ENCODE measurements at regions not wholly inside any gene's neighbourhood (a gene's known extent, or its start where the extent isn't known, plus 50 kb on each side); places are given as distances from the start of the nearest gene placed in this dataset.
A peak's percentile ranks its signal among the peaks of the same experiment; 100 is the strongest.
"Not testable (repeated sequence)": the region's sequence is repeated elsewhere in the genome, so short reads cannot be mapped to it uniquely, and the experiment has no call there.

DNA sequence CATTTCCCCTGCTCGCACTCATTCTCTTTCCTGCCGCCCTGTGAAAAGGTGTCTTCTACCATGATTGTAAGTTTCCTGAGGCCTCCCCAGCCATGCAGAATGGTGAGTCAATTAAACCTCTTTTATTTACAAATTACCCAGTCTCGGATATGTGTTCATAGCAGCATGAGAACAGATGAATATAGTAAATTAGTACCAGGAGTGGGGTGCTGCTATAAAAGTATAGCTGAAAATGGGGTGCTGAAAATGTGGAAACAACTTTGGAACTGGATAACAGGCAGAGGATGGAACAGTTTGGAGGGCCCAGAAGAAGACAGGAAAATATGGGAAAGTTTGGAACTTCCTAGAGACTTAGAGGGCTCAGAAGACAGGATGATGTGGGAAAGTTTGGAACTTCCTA, 204.2 kb downstream of the CPEB2 start:
- intact Hi-C loops (cut with DNase I); DNase-seq (ENCODE audit: low spot score); ATAC-seq: not testable (repeated sequence)

DNA sequence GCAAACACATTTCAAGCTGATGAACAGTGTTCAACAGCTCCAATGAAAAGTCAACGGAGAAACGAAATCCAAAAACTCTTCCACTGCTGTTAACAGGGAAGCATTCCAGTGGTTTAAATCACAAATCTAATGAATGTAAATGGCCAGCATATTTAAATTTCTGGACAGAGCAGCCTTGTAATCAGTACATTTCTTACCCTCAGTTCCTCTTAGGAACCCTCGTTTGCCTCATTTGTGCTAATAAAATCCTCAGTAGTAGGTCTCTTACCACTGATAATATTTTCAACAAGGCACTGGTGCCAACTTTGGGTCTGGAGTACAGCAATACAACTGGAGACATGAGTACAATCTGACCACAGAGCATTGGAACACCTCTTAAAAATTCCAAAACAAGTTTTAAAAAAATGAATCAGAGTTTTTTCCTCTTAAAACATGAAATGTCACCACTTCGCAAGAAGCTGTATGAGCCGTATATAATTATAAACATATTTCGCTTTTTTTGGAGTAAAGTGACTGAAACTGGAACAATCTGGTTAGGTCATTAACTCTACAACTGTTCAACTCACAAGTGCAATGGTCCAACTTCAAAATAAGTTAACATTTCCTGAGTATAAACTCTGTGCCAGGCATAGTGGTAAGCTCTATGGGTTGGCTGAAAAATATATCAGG, 211.2 kb downstream of the CPEB2 start:
- ATAC-seq (peak; percentile 29), DNase-seq (ENCODE audit: low spot score) (no peak)
- intact Hi-C loops (cut with DNase I): no loop called here

DNA sequence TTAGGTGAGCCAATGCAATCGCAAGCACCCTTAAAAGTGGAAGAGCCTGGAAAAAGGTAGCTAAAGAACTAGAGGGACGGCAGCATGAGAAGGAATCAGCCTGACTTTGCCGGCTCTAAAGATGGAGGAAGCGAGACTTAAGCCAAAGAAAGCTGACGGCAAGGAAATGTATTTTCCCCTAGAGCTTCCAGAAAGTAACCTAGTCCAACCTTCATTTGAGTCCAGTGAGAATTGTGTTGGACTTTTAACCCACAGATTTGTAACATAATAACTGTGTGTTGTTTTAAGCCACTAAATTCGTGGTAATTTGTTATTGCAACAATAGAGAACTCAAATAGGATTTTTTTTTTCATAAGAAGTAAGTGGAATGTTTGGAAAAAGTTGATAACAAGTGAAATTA, 212.7 kb upstream of the C1QTNF7 start:
- intact Hi-C loops (cut with DNase I): no loop called here
- no peak for DNase-seq (ENCODE audit: low spot score)
- peak; percentile 57 for ATAC-seq

DNA sequence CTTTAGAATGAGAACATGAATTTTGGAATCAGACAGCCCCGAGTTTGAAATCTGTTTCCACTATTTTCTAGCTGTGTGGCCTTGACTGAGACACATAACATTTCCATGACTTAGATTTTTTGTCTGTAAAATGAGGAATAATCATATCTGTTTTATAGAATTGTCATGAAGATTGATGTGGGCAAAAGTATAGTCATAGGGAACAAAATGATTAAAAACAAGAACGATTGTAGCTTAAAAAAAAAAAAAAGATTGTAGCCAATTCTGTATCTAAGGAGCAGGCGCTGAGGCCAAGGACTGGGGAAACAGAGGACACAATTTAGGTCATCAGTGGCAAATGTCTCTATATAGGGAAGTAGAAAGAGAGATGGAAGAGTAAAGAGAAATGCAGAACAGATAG, 201.6 kb upstream of the C1QTNF7 start:
- intact Hi-C loops (cut with DNase I): no loop called here
- ATAC-seq (no peak), DNase-seq (ENCODE audit: low spot score) (no peak)

DNA sequence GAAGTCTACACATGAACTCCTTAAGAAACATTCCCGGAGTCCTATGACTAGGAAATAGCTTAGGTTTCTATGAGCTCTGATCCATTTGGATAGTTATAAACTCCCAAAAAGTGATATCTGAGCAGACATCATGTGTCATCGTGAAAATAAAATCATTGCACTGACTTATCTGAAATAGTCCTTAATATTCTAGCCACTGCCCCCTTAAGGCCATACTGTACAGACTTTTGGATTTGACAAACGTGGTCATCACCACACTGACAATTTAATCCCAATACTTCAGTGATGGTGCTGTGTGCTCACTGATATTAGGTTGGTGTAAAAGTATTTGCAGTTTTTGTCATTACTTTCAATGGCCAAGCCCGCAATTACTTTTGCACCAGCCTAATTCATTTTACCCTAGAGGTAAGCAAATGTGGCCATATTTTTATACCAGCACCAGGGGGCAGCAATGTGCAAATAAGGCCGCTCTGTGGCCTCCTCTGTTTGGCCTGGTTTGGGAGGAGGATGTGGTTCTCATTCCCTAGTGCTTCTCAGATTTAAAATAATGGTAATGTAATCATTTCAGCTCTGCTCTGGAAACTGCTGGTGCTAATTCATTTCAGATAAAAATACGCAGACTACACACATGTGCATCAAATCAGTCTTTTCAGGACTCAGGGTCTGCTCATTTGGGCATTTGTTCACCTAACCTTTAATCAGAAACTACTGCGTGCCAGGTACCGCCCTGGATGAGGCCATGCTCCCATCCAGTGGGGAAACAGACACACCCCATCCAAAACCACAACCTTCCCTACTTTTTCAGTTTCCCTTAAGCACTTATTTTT, 196.4 kb upstream of the C1QTNF7 start:
- peak; percentile 89 for DNase-seq (ENCODE audit: low spot score)
- ATAC-seq: peak; percentile 89
- intact Hi-C loops (cut with DNase I): loop anchor here (5.0 kb wide), 1 partner anchor 231 kb away; no protein-coding TSS in a partner anchor

DNA sequence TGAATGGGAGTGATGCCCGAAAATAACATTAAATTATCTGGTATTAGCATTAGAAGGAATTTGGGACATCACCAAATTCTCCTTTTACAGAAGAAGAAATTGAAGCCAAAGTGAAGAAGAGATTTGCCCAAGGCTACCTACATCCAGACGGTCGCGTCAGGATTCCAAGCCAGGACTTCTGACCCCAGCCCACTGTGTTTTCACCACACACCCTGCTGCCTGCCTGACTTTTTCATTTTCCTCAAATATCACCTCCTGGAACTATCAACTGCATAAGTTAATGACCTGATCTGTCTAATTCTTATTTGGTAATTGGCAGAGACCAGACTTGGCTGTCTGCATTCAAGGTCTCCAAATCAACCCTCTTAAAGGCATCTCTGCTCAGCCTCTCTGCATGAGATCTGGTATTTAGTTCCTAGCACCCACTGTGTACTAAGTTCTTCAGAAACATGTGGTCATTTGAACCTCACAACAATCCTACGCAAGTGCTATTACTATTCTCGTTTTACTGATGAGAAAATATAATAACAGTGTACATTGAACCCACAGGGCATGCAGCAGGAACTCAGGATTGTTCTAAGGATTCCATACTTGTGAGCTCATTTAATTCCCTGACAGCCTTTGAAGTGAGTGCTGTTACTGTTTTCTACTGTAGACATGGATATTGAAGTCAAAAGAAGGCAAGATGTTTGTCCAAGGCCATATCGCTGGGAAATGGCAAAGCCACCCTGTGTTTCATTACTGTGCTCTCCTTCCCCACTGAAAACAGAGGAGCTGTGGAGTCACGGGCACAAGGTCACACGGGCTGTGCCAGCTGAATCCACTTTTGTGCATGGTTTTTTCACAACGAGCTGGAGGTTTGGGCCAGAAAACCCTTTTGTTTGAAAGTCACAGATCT, 195.2 kb upstream of the C1QTNF7 start:
- ATAC-seq (no peak), DNase-seq (ENCODE audit: low spot score) (no peak)
- intact Hi-C loops (cut with DNase I): loop anchor here (5.0 kb wide), 1 partner anchor 230 kb away; no protein-coding TSS in a partner anchor

DNA sequence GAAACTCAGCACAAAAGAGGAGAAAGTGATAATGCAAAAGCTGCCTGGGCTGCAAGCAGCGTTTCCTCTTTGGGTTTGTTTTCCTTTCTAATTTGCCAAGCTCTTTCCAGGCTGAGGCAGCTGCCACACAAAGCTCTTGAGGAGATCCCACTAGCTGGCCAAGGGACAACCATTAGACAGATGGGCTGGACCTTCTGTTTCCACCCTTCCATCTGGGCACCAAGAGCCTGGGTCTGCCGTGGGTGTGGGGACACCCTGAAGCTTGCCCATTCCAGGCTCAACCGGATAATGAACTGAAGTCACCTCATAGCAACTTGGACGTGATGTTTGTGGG, 194.6 kb upstream of the C1QTNF7 start:
- no peak for DNase-seq (ENCODE audit: low spot score)
- peak; percentile 19 for ATAC-seq
- intact Hi-C loops (cut with DNase I): loop anchor here (5.0 kb wide), 1 partner anchor 229 kb away; no protein-coding TSS in a partner anchor

DNA sequence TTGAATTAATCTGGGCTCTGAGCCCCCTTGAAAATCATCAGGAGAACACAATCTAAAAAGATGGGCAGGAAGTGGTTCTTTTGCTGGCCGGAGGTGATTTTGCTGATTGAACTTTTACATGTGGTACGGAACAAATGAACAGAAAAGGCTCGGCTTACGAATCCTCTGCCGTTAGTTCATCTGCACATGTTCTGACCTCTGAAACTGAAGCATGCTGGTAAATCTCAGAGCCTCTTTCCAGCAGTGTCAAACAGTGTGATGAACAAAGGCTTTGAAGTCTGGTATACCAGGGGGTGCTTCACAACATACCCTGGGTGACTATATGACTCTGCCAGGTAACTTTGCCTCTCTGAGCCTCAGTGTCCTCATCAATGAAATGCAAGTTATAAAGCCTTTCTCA, 194.2 kb upstream of the C1QTNF7 start:
- DNase-seq (ENCODE audit: low spot score): no peak
- intact Hi-C loops (cut with DNase I): loop anchor here (5.0 kb wide), 1 partner anchor 229 kb away; no protein-coding TSS in a partner anchor
- ATAC-seq: no peak

DNA sequence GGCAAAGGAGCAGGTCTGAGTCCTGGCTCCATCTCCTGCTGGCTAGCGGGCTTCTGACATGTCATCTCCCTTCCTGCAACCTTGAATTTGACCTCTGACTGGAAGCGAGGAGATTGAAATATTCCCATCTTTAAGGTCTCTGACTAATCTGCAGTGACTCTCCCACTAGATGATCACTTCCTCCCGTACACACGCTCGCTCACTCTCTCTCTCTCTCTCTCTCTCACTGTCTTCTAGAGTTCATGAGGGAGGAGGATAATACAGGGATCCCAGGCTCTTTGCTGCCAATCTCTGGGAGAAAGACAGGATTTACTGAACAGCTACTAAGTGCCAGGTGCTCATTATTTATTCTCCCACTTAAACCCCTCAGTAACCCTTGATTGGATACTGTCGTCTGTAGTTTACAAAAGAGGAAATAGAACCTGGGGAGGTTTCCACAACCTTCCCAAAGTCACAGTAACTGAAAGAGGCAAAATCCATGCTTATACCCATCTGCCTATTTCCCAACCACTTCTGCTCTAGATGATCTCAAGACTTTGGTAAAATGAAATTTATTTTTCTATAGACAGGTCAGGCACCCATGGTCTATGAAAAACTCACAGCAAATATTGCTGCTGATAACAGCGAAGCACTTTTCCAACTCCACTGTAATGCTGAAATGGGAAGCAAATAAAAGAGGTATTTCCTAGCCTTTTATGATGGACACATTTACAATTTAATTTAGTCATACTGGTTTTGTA, 193.5 kb upstream of the C1QTNF7 start:
- intact Hi-C loops (cut with DNase I): loop anchor here (5.0 kb wide), 1 partner anchor 228 kb away; no protein-coding TSS in a partner anchor
- ATAC-seq: peak; percentile 54
- DNase-seq (ENCODE audit: low spot score): no peak

DNA sequence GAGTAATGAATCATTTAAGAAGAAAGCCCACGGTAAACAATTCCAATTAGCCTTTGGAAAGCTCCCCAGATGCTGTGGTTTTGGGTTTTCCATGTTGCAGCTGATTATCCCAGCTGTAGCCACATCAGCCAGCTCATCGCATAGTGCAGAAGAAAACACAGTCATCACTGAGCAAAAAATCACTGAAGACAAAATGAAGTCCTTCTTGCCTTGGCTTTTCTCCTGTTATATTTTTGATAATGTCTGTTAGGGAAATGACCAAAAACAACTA, 193.0 kb upstream of the C1QTNF7 start:
- intact Hi-C loops (cut with DNase I): loop anchor here (5.0 kb wide), 1 partner anchor 228 kb away; no protein-coding TSS in a partner anchor
- ATAC-seq: peak; percentile 69
- no peak for DNase-seq (ENCODE audit: low spot score)

DNA sequence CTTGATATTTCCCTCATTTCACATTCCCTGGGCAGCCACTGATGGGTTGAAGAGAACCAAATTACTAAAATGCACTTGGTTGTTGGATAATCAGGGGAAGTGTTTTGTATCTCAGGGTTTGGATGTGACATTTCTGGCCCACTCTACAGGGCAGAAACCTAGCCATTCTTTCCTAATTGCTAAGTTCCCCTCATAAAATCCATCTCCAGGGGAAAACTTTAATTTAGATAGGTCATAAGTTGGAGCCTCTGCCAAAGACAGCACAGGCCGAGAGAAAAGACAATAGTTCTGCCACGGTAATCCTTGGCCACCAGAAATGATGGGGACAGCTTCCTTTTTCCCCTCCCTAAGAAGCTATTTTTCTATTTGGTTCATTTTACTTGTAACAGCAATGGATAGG, 192.7 kb upstream of the C1QTNF7 start:
- intact Hi-C loops (cut with DNase I): no loop called here

DNA sequence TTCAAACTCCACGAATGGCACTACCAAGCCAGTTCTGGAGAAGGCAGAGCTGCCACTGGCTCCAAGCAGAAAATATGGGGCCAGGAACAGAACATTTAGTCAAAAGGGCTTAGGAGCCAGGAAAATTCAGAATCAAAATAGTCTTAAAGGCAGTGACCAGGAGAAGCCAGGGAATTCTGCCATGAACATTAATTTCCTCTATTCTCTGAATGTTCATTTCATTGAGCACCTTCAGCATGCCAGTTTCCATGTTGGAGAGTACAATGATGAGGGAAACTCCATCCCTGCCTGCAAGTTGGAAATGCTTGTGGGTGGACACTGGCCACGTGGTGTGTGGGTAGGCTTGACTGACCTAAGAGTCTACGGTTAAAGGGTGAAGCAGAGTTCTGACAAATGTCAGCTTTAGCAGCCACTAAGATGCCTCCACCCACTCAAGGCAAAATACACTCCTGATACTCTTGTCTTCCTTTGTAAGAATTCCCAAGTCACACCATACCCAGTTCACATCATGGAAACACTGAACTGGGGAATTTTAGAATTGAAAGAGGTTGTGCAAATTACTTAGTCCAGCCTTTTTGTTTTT, 190.1 kb upstream of the C1QTNF7 start:
- intact Hi-C loops (cut with DNase I): no loop called here
- DNase-seq (ENCODE audit: low spot score): no peak
- no peak for ATAC-seq

More for the DNA sequence above, 192.7 kb upstream of the C1QTNF7 start:
- DNase-seq (ENCODE audit: low spot score): no peak
- peak; percentile 2 for ATAC-seq

DNA sequence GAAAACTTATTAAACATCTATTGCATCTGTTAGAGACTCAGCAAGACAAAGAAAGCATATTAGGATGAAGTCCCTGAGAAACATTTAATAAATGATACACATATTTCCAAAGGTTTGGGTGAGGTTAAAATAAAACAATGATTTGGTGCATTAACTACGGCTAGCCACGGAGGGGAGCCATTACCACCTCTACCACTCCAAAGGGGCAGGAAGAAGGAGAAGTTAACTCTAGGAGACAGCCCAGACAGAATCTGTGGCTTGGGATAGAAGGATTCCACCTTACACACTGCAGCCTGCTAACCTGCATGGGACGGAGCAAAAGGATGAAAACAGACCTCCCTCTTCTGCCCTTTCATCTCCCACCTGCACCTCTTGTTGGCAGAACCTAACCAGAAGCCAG, 189.1 kb upstream of the C1QTNF7 start:
- ATAC-seq (peak; percentile 74), DNase-seq (ENCODE audit: low spot score) (no peak)
- intact Hi-C loops (cut with DNase I): no loop called here

DNA sequence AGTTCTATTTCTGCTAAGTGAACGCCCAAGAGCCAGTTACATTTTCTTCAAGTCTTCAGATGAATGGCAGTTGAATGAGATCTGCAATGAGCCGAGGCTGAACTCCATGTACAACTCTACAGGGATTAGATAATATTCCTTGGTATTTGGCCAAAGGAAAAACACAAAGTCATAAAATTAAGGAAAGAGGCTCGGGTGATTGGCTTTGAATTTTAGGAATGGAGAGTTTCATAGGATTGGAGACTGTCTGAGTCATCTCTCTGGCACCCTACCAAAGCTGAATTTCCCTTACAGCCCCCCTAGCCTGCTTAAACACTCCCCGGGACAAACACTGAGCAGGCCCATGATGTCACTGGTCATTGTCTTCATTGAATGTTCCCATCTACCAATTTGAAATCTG, 188.0 kb upstream of the C1QTNF7 start:
- intact Hi-C loops (cut with DNase I): no loop called here
- DNase-seq (ENCODE audit: low spot score) (no peak), ATAC-seq (peak; percentile 74)

DNA sequence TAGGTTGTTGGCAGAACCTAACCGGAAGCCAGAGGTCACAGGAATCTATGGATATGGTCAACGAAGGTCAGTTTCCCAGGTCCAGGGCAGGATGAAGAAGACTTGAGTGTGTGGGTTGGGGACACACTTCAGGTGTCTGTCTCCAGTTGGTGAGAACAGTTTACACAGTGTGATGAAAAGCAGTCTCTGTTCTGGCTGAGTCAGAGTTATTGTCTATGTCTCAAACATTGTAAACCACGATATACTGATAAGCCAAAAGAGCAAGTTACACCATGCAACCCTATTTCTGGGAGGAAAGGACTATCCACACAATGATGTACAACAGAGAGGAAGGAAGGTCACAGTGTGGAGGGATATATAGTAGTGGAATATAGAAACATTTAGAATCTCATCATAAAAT, 187.1 kb upstream of the C1QTNF7 start:
- intact Hi-C loops (cut with DNase I): no loop called here
- ATAC-seq (no peak), DNase-seq (ENCODE audit: low spot score) (no peak)

DNA sequence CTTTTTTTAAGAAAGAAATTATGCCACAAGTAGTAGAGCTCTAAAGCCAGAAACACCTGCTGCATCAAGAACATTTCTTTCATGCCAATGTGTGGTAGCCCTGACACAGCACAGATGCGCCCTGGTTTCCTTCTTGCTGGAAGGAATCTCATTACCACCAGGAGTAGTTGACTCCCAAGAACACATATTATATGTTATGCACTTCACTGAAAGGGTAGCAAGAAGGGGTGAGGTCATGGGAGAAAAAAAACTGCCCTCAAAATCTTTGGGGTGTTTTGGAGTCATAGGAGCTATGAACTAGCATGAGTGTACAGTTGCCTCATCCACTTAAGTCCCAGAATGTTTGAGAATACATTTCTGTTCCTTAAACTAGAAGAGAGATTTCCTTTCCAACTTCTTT, 185.8 kb upstream of the C1QTNF7 start:
- intact Hi-C loops (cut with DNase I): no loop called here
- no peak for DNase-seq (ENCODE audit: low spot score)
- ATAC-seq: no peak

DNA sequence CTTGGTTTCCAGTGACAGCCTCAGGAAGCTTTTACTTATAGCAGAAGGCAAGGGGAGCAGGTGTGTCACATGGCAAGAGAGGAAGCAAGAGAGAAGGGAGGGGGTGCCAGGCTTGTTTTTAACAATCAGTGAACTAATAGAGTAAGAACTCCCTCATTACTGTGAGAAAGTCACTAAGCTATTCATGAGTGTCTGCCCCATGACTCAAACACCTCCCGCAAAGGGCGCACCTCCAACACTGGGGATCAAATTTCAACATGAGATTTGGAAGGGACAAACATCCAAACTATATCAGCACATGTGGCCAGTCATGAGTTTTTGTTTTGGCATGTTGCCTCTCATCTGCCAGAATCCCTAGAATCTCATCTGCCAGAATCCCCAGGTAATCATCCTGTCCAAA, 183.5 kb upstream of the C1QTNF7 start:
- no peak for ATAC-seq
- intact Hi-C loops (cut with DNase I): no loop called here

DNA sequence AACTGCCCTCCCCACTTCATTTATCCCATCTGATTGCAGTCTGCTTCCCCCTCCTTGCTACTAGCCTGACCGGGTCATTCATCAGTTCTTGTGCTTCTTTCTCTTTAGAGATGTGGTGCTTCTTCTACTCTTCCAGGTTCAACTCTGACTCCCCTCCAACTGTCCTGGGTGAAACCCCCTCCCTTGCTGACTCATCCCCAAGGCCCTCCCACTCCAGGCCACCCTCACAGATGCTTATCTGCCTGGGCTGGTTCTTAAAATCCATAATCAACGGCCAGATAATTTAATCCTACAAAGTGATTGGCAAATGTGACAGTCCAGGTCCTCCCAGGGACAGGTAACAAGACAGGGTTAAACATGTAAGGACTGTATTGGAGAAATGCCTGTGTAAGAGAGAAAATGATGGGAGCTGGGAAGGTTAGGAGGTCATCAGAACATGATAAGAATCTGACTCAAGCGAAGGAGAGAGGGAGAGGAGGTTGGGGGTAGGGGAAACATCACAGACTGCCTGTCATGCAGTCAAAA, 182.8 kb upstream of the C1QTNF7 start:
- ATAC-seq (no peak), DNase-seq (ENCODE audit: low spot score) (no peak)
- intact Hi-C loops (cut with DNase I): no loop called here

More for the DNA sequence above, 183.5 kb upstream of the C1QTNF7 start:
- DNase-seq (ENCODE audit: low spot score): no peak

Measured in sciatic nerve (tissue), 2 donors.